GM23338 (cell line): ENCODE measurements at regions not wholly inside any gene's neighbourhood (a gene's known extent, or its start where the extent isn't known, plus 50 kb on each side); places are given as distances from the start of the nearest gene placed in this dataset.
A peak's percentile ranks its signal among the peaks of the same experiment; 100 is the strongest.

ENCODE experiments used
- ATAC-seq: fragments of 200-7000 bp; cut with Tn5 transposase; 3 replicates; pipeline ENCODE4 v1.9.1; 2020
- DNase-seq: peaks from one replicate; pipeline ENCODE4 v3.0.0-alpha.2; 2015; ENCODE audit warnings: low spot score
- H2AFZ ChIP-seq: fragments of 200-600 bp; sonication (generic); 2 replicates; pipeline ENCODE4 v1.8.0; 2016; ENCODE audit warnings: antibody characterized with exemption, mild to moderate bottlenecking, moderate library complexity
- H3F3A ChIP-seq: fragments of 200-600 bp; sonication (generic); replicated peaks from 2 replicates; pipeline ENCODE4 v1.8.0; 2017; ENCODE audit warnings: antibody characterized with exemption, mixed run types, low read depth
- H3K27ac ChIP-seq: fragments of 200-600 bp; sonication (generic); 2 replicates; pipeline ENCODE4 v1.6.1; 2016; ENCODE audit warnings: low read depth
- H3K27me3 ChIP-seq: fragments of 200-600 bp; sonication (generic); 2 replicates; pipeline ENCODE4 v1.8.0; 2016; ENCODE audit warnings: mild to moderate bottlenecking, mixed run types, moderate library complexity; ENCODE audit not compliant: insufficient read depth
- H3K36me3 ChIP-seq: fragments of 200-600 bp; sonication (generic); 2 replicates; pipeline ENCODE4 v1.8.0; 2016; ENCODE audit warnings: mild to moderate bottlenecking; ENCODE audit not compliant: insufficient read depth
- H3K4me1 ChIP-seq: fragments of 200-600 bp; sonication (generic); 2 replicates; pipeline ENCODE4 v1.8.0; 2016; ENCODE audit warnings: mild to moderate bottlenecking, moderate library complexity; ENCODE audit not compliant: insufficient read depth
- H3K4me2 ChIP-seq: fragments of 200-600 bp; sonication (generic); 2 replicates; pipeline ENCODE4 v1.7.1; 2017; ENCODE audit warnings: mixed run types
- H3K4me3 ChIP-seq: fragments of 200-600 bp; sonication (generic); 2 replicates; pipeline ENCODE4 v1.6.1; 2016; ENCODE audit warnings: mixed run types
- H3K79me2 ChIP-seq: fragments of 200-600 bp; sonication (generic); replicated peaks from 2 replicates; pipeline ENCODE4 v1.8.0; 2017; ENCODE audit warnings: mild to moderate bottlenecking; ENCODE audit not compliant: insufficient read depth
- H3K9me2 ChIP-seq: fragments of 200-600 bp; sonication (generic); 2 replicates; pipeline ENCODE4 v1.8.0; 2017; ENCODE audit not compliant: insufficient read depth
- H4K20me1 ChIP-seq: fragments of 200-600 bp; sonication (generic); replicated peaks from 2 replicates; pipeline ENCODE4 v1.8.0; 2017; ENCODE audit warnings: mild to moderate bottlenecking; ENCODE audit not compliant: insufficient read depth
- H3K27ac Mint-ChIP-seq: 2 replicates; pipeline ENCODE4 v1.8.0; 2020; ENCODE audit warnings: inconsistent platforms, mild to moderate bottlenecking, moderate library complexity, mixed read lengths
- H3K27me3 Mint-ChIP-seq: 3 replicates; pipeline ENCODE4 v1.8.0; 2022; ENCODE audit warnings: low read depth, mild to moderate bottlenecking, moderate library complexity, mixed read lengths, inconsistent platforms; ENCODE audit not compliant: insufficient read depth, poor library complexity
- H3K36me3 Mint-ChIP-seq: 3 replicates; pipeline ENCODE4 v1.8.0; 2021; ENCODE audit warnings: low read depth, mild to moderate bottlenecking, inconsistent platforms, moderate library complexity, mixed read lengths
- H3K4me1 Mint-ChIP-seq: 3 replicates; pipeline ENCODE4 v1.8.0; 2020; ENCODE audit warnings: mild to moderate bottlenecking, inconsistent platforms, mixed read lengths
- H3K4me3 Mint-ChIP-seq: 3 replicates; pipeline ENCODE4 v1.8.0; 2021; ENCODE audit warnings: moderate library complexity, mild to moderate bottlenecking, inconsistent platforms, mixed read lengths
- H3K9me3 Mint-ChIP-seq: 3 replicates; pipeline ENCODE4 v1.8.0; 2020; ENCODE audit warnings: moderate library complexity, mild to moderate bottlenecking, inconsistent platforms, mixed read lengths
- CREB1 ChIP-seq: fragments of 250-450 bp; sonication (Bioruptor Pico); IDR thresholded peaks from 2 replicates; pipeline ENCODE4 v1.5.0; 2020; ENCODE audit warnings: low read depth, mild to moderate bottlenecking, moderate library complexity
- ETS1 ChIP-seq: IDR thresholded peaks from 2 replicates; pipeline ENCODE4 v1.6.1; 2016; ENCODE audit warnings: antibody characterized with exemption
- EZH2 ChIP-seq: fragments of 200-600 bp; sonication (generic); IDR thresholded peaks from one replicate; pipeline ENCODE4 v1.8.0; 2017; ENCODE audit warnings: antibody characterized with exemption, mild to moderate bottlenecking, low read depth; ENCODE audit not compliant: unreplicated experiment
- EZH2phosphoT487 ChIP-seq: fragments of 200-600 bp; sonication (generic); IDR thresholded peaks from one replicate; pipeline ENCODE4 v1.8.1; 2018; ENCODE audit warnings: antibody characterized with exemption; ENCODE audit not compliant: unreplicated experiment
- JUNB ChIP-seq: IDR thresholded peaks from one replicate; pipeline ENCODE4 v1.6.1; 2016; ENCODE audit warnings: antibody characterized with exemption; ENCODE audit not compliant: unreplicated experiment
- POLR2AphosphoS5 ChIP-seq: IDR thresholded peaks from 2 replicates; pipeline ENCODE4 v1.6.1; 2016; ENCODE audit warnings: antibody characterized with exemption, low read depth
- REST ChIP-seq: IDR thresholded peaks from one replicate; pipeline ENCODE4 v1.6.1; 2018; ENCODE audit warnings: antibody characterized with exemption; ENCODE audit not compliant: unreplicated experiment
- STAT1 ChIP-seq: IDR thresholded peaks from one replicate; pipeline ENCODE4 v1.6.1; 2016; ENCODE audit warnings: antibody characterized with exemption; ENCODE audit not compliant: unreplicated experiment
- ZNF331 ChIP-seq: fragments of 250-450 bp; sonication (Bioruptor Pico); IDR thresholded peaks from 2 replicates; pipeline ENCODE4 v1.5.0; 2020; ENCODE audit warnings: low read depth, mild to moderate bottlenecking, moderate library complexity
- ZNF462 ChIP-seq: fragments of 250-450 bp; sonication (Bioruptor Pico); IDR thresholded peaks from 2 replicates; pipeline ENCODE4 v1.5.0; 2020; ENCODE audit warnings: mild to moderate bottlenecking, moderate library complexity
- TF ChIP-seq, protein P1 (sequence below), 2 experiments: fragments of 200-600 bp in 1 of 2; sonication (generic) in 1 of 2; conservative IDR thresholded peaks; 2 replicates each; pipeline versions ENCODE4 v1.5.1 to v1.6.1; 2016 to 2017; ENCODE audit warnings: antibody characterized with exemption in 2 of 2, low read depth in 2 of 2, mild to moderate bottlenecking in 2 of 2, moderate library complexity in 1 of 2

- TF ChIP-seq POLR2AphosphoS5 = no peak
- TF ChIP-seq EZH2phosphoT487 = no peak
- no peak for TF ChIP-seq JUNB
Measured at GRCh38 chr13:24096659-24097058, 63.9 kb upstream of the SPATA13 start (continued).

GRCh38 chr13:24097064-24097463 lies 63.5 kb upstream of the SPATA13 start:
- Histone ChIP-seq H3K4me3 (no peak overlapping the region), H3K27me3 (no peaks in the 10 kb centered on the region), H3K36me3 (no peaks in the 10 kb centered on the region), H3K4me1 (peaks cover 9% of the 10 kb centered on the region), H2AFZ (peak overlapping the region; percentile 79), H3K4me2 (no peak overlapping the region), H3K27ac (no peak overlapping the region), H3F3A (no peaks in the 10 kb centered on the region), H4K20me1 (no peaks in the 10 kb centered on the region), H3K79me2 (no peaks in the 10 kb centered on the region), H3K9me2 (no peaks in the 10 kb centered on the region)
- TF ChIP-seq EZH2phosphoT487 = no peak
- TF ChIP-seq ZNF462 (CRISPR knock-in tag) = no peak
- TF ChIP-seq REST = no peak
- no peak for TF ChIP-seq STAT1
- TF ChIP-seq ETS1 = no peak
- TF ChIP-seq, protein P1, sequence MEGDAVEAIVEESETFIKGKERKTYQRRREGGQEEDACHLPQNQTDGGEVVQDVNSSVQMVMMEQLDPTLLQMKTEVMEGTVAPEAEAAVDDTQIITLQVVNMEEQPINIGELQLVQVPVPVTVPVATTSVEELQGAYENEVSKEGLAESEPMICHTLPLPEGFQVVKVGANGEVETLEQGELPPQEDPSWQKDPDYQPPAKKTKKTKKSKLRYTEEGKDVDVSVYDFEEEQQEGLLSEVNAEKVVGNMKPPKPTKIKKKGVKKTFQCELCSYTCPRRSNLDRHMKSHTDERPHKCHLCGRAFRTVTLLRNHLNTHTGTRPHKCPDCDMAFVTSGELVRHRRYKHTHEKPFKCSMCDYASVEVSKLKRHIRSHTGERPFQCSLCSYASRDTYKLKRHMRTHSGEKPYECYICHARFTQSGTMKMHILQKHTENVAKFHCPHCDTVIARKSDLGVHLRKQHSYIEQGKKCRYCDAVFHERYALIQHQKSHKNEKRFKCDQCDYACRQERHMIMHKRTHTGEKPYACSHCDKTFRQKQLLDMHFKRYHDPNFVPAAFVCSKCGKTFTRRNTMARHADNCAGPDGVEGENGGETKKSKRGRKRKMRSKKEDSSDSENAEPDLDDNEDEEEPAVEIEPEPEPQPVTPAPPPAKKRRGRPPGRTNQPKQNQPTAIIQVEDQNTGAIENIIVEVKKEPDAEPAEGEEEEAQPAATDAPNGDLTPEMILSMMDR (conservative IDR thresholded peaks at IDR 0.05; ENCODE audit: low read depth in 2 of 2) = no peak
- TF ChIP-seq EZH2 = no peak
- TF ChIP-seq JUNB = no peak
- TF ChIP-seq ZNF331 (CRISPR knock-in tag) = no peak
- no peak for TF ChIP-seq CREB1 (CRISPR knock-in tag)
- no peak for TF ChIP-seq POLR2AphosphoS5
- H3K36me3 Mint-ChIP-seq = no peaks in the 10 kb centered on the region
- H3K4me1 Mint-ChIP-seq = peaks cover 25% of the 10 kb centered on the region
- DNase-seq = no peak
- ATAC-seq = no peak
- peak overlapping the region; percentile 66; the same call in 1 of the 2 replicates for H3K27ac Mint-ChIP-seq
- H3K9me3 Mint-ChIP-seq = no peaks in the 10 kb centered on the region; the same call in 2 of the 3 replicates
- H3K27me3 Mint-ChIP-seq = peaks cover 4% of the 10 kb centered on the region
- H3K4me3 Mint-ChIP-seq = no peak overlapping the region
